Hematopoietic multipotent progenitor cell treated with erythropoietin and hydrocortisone succinate and interleukin-3 and kit ligand, for 4 days (in vitro differentiated cells): ENCODE measurements at regions not wholly inside any gene's neighbourhood (a gene's known extent, or its start where the extent isn't known, plus 50 kb on each side); places are given as distances from the start of the nearest gene placed in this dataset.
A peak's percentile ranks its signal among the peaks of the same experiment; 100 is the strongest.

ENCODE experiments used
- DNase-seq: peaks from one replicate; pipeline ENCODE4 v3.0.0-alpha.2; 2015

- DNase-seq, result no peak
Measured at GRCh38 chr1:164188497-164188896, 370.5 kb upstream of the PBX1 start.

- DNase-seq, result no peak
Measured at GRCh38 chr1:164191191-164191590, 367.8 kb upstream of the PBX1 start.

GRCh38 chr1:164210211-164210739 lies 348.7 kb upstream of the PBX1 start:
- DNase-seq, result no peak

- no peak for DNase-seq
Measured at GRCh38 chr1:164223378-164223777, 335.6 kb upstream of the PBX1 start.

GRCh38 chr1:164225011-164225410 lies 334.0 kb upstream of the PBX1 start:
- no peak for DNase-seq

GRCh38 chr1:164226977-164227376 lies 332.0 kb upstream of the PBX1 start:
- no peak for DNase-seq

- DNase-seq, result no peak
Measured at GRCh38 chr1:164228928-164229327, 330.1 kb upstream of the PBX1 start.

GRCh38 chr1:164233149-164233548 lies 325.8 kb upstream of the PBX1 start:
- no peak for DNase-seq

GRCh38 chr1:164240081-164240480 lies 318.9 kb upstream of the PBX1 start:
- peak; percentile 1 for DNase-seq

- no peak for DNase-seq
Measured at GRCh38 chr1:164250365-164250764, 308.6 kb upstream of the PBX1 start.

- no peak for DNase-seq
Measured at GRCh38 chr1:164256456-164256855, 302.5 kb upstream of the PBX1 start.

- DNase-seq, result no peak
Measured at GRCh38 chr1:164261691-164262240, 297.2 kb upstream of the PBX1 start.

- DNase-seq, result no peak
Measured at GRCh38 chr1:164263540-164263939, 295.4 kb upstream of the PBX1 start.

- DNase-seq, result no peak
Measured at GRCh38 chr1:164265232-164265631, 293.8 kb upstream of the PBX1 start.

- DNase-seq, result no peak
Measured at GRCh38 chr1:164272156-164272555, 286.8 kb upstream of the PBX1 start.

- no peak for DNase-seq
Measured at GRCh38 chr1:164296172-164296571, 262.8 kb upstream of the PBX1 start.

- no peak for DNase-seq
Measured at GRCh38 chr1:164308101-164308500, 250.9 kb upstream of the PBX1 start.

- DNase-seq, result no peak
Measured at GRCh38 chr1:164310166-164310565, 248.8 kb upstream of the PBX1 start.

GRCh38 chr1:164311377-164311776 lies 247.6 kb upstream of the PBX1 start:
- DNase-seq, result no peak

GRCh38 chr1:164320790-164321731 lies 237.9 kb upstream of the PBX1 start:
- DNase-seq, result peak; percentile 4

- DNase-seq, result no peak
Measured at GRCh38 chr1:164325786-164326185, 233.2 kb upstream of the PBX1 start.

- no peak for DNase-seq
Measured at GRCh38 chr1:164333387-164333786, 225.6 kb upstream of the PBX1 start.

GRCh38 chr1:164337394-164337793 lies 221.6 kb upstream of the PBX1 start:
- no peak for DNase-seq

- no peak for DNase-seq
Measured at GRCh38 chr1:164337885-164338284, 221.1 kb upstream of the PBX1 start.
